Cardiac septum (tissue), 1 donor: ENCODE measurements at regions not wholly inside any gene's neighbourhood (a gene's known extent, or its start where the extent isn't known, plus 50 kb on each side); places are given as distances from the start of the nearest gene placed in this dataset.
"Not testable (repeated sequence)": the region's sequence is repeated elsewhere in the genome, so short reads cannot be mapped to it uniquely, and the experiment has no call there.

ENCODE experiments used
- DNase-seq: peaks from one replicate; pipeline ENCODE4 v3.0.0-alpha.2; 2020; ENCODE audit warnings: low spot score
- intact Hi-C: fragments of 100-400 bp; cut with DNase I; formaldehyde crosslinking; loops from one replicate; pipeline ENCODE4 v1.14.0; 2022
- donor health status: DM: no; HTN: no; CAD: no.

DNA sequence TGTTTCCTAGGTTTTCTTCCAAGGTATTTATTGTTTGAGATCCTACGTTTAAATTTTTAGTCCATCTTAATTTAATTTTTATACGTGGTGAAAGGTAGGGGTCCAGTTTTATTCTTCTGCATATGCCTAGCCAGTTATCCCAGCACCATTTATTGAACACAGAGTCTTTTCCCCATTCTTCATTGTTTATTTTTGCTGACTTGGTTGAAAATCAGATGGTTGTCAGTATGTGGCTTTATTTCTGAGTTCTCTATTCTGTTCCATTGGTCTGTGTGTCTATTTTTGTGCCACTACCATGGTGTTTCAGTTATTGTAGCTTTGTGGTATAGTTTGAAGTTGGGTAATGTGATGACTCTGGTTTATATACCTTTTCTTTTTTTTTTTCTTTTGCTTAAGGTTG lies 753.0 kb upstream of the GOT2 start:
- intact Hi-C loops, result no loop called here
- DNase-seq, result no peak

DNA sequence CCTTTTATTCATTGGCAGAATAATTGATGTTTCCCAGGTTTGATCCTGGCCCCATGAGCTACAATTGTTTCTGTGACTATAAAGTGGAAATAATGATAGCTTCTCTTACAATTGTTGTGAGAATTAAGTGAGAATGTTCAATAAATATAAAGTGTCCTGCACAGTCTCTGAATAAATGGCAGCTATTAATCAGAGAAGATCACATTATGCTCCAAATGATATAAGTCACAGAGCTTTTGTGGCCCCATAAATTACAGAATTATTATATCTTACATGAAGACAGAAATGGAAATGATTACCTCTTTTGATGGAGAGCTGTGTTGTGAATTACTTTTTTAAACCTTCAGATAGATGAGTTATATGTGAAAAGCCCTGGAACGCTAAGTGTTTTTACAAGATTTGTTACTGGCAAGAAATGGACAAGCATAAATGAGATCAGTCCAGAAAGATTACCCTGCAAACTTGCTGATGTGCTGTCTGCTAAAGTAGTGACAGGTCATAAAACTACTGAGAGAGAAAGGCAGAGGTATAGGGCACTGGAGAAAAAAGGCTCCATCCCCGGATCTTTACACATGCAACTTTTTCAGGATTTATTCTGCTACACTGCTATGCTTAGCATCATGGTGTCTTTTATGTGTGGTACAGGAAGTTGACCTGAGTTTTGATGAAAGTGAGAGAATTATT lies 750.9 kb upstream of the GOT2 start:
- no peak for DNase-seq
- intact Hi-C loops, result no loop called here

DNA sequence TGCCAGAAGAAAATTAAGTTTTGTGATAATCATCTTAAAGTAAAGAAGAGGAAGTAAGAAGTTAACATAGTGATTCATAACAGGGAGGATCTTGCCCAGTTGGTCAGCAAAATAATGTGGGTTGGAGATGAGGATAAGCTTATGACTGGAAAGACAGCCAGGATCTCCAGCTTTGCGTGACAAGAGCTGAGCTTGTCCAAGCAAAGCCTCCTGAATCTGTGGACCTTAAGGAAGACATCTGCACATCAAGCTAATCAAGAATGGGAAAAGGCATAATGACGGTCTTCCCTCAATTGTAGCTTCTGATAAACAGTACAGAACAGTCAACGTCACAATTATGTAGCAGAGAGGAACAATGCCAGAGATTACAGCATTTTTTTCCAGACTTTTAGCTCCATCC lies 744.7 kb upstream of the GOT2 start:
- intact Hi-C loops, result no loop called here
- DNase-seq, result no peak

DNA sequence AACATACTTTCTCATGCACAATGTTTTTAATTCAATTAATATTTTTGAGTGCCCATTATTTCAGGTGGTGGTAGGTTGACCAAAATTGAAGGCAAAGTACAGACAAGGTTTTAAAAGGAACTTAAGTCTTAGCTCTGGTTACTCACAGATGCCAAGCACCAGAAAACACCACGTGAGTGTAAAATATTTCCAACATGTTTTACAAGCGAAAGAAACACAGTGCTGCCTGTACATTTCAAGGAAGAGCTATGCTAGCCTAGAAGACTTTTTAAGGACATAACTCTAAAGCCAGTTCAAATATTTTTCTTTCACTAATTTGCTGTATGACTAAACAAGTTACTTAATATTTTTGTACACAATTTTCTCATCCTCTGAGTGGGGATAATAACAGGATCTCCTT lies 736.4 kb upstream of the GOT2 start:
- DNase-seq, result no peak
- intact Hi-C loops, result no loop called here

DNA sequence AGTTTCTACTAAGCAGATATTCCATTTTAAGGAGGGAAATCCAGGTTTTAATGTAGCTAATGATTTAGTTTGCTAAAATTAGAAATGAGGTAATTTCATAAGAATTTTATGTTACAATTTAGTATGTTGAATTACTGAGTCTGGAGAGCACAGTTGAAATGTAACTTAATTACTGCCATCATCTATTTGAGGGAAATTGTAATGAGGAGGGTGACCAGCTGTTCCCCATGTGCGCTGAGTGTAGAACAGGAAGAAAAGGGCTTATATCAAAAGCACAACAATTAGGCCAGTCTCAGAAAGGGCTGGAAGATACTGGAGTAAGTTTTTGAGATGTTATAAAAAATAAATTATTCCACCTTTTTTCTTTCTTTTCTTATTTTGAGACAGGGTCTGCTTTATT lies 735.1 kb upstream of the GOT2 start:
- intact Hi-C loops, result no loop called here
- DNase-seq, result no peak

DNA sequence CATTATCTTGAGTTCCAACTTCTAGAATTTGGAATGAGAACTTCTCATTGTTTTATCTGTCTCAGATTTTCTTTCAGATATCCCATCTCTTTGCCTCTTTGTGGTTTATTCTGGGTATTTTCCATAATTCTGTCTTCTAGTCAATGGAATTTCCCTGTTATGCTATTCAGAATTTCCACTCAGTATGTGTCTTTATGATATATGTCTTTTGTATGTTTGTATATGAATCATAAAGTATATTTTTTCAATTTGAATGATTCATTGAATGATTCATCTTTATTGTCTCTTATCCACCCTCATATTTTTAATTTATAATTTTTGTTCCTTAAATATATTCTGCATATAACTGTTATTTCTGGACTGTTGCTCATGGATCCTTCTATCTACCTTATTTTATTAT lies 729.7 kb upstream of the GOT2 start:
- no peak for DNase-seq
- intact Hi-C loops, result no loop called here

DNA sequence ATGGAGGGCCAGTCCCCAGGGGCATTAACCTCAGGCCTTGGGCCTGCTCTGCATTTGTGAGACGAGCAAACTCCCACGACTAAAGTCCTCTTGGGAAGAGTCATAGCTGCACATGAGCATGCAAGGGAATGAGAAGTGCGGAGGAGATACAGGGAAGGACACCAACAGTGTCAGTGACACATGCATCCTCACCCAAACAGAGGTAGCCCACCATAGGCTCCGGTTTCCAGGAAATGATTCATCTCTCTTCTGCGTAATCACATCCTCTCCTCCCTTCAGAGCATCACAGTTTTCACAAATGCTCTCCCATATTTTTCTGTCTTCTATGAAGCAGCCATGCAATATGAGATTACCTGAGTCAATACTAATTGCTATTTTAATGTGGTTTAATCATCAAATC lies 725.7 kb upstream of the GOT2 start:
- intact Hi-C loops, result no loop called here
- DNase-seq, result no peak

DNA sequence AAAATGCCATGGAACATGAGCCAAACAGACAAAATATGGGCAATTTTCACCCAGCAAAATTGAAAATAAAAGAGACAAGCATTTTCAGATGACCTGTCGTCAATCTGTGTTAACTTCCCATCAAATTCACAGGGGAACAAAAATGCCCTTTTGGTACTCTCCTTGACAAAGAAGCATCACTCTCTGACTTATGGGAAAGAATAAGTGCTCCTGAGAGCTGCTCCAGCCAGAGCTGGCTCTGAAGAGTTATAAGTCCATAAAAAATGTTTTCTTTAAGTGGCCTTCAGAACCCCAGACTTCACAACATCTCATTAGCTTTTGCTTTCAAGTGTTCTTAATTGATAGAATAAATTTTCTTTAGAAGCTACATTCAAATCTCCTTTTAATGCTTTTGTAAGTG lies 721.4 kb upstream of the GOT2 start:
- no peak for DNase-seq
- intact Hi-C loops, result no loop called here

DNA sequence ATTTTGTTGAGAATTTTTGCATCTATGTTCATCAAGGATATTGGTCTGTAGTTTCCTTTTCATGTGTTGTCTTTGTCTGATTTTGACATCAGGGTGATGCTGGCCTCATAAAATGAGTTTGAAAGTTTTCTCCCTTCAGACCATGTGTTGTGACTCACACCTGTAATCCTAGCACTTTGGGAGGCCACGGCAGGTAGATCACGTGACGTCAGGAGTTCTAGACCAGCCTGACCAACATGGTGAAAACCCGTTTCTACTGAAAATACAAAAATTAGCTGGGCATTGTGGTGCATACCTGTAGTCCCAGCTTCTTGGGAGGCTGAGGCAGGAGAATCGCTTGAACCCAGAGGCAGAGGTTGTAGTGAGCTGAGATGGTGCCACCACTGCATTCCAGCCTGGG lies 716.4 kb upstream of the GOT2 start:
- intact Hi-C loops, DNase-seq: not testable (repeated sequence)

DNA sequence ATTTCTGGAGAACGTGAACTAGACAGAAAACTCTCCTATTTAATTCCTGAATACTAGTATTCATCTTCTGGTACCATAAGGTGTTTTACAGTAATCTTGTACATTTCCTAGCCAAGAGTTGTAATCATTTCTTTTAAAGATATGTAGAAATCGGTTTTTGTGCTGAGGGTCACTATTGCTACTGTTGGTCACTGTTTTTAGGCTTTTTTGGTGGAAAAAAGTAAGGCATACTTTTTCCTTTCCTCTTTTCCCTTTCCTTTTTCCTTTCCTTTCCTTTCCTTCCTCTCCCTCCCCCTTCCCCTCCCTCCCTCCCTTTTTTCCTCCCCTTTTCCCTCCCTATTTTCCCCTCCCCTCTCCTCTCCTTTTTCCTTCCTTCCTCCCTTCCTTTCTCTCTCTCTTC lies 706.4 kb upstream of the GOT2 start:
- intact Hi-C loops, result no loop called here
- DNase-seq, result no peak

DNA sequence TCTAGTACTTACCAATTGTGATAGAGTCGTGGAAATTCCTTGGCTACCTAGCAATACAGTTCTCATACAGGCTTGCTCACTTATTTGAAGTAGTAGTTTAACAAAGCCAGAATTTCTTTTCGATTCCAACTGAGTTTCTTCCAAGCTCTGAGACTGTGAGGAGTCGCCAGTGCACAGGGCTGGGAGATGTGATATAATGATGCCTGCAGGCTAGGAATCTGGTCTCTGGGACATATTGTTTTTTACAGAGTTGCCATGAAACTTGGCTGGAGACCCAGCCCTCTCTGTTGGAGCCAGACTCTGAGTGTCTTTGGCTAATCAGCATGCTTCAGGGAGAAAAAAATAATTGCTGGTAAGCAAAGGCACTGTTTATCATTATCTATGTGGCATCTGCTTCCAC lies 698.8 kb upstream of the GOT2 start:
- intact Hi-C loops, result no loop called here
- DNase-seq, result no peak

DNA sequence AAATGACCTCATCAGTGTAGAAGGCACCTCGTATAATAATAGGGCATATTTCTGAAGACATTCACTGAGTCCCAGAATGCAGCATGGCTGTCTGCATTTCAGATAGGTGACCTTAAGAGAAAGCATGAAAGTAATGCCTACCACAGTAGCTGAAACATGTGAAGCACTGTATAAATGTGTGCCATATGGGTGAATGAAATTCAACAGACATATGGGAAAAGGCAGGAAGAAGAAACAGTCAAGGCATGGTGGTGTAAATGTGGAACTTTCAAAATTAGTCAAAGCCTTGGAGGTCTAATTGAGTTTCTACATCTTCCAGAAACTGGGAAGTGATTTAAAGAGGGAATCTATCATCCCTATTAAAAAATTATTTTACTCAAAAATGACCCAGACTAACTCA lies 698.2 kb upstream of the GOT2 start:
- DNase-seq, result no peak
- intact Hi-C loops, result no loop called here

DNA sequence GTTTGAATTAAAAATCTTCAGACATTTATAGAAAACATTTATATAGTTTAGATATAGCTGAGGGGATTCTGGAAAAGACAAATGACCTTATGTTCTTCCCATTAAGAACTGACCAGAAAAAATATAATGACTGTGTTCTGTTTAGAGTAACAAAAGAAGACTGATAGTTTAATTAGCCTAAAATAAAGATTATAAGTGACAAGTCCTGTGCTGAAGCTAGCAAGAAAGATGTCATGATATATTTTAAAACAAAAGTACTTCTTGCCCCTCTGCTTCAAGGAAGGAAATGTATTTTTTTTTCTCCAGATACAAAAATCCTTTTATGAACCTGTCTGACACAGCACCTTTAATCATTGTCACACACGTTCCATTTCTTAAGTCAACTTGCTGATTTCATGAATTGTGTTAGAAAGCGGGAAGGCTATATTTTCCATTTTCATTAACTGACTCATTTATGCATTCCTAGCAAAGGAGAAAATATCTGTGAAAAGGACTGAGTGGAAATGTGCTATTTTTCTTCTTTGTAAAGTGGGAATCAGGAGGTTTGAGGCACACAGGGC lies 690.7 kb upstream of the GOT2 start:
- intact Hi-C loops, result no loop called here
- no peak for DNase-seq

DNA sequence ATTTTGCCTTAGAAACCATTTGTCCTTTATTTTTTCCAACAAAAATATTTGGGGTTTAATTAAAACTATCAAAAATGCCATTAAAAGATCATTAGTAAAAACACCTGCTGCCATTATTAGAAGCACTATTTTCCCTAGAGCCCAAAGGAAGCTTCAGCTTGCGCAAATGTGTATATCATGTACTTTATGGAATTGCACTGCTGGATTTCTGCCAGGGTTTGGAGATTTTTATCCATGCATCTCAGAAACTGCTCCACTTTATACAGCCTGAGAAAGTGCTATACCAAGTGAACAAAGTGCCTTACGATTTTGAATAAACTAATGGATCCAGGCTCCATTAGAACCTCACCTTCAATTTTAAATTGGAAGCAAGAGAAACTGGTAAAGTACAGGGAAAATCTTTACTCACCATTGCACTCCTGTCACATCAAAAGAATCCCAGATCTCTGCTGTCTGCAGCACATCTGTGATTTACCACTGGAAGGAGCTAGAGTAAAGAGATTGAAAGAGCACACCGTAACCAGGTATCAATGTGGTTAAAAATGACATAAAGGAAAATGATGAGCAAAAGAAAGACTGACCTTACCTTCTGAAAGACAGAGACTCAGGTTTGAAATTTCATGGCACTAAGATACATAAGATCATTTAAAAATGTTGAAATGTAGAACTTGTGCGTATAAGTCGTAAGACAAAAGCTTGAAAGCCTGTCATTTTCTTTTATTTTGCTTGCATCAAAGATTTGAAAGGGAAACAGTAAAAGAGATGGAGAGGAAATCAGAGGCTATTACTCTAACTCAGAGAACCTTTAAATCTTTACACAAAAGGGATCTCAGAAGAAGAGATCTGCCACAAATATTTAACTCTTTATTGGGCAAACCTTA lies 678.1 kb upstream of the GOT2 start:
- DNase-seq, result no peak
- intact Hi-C loops, result no loop called here

DNA sequence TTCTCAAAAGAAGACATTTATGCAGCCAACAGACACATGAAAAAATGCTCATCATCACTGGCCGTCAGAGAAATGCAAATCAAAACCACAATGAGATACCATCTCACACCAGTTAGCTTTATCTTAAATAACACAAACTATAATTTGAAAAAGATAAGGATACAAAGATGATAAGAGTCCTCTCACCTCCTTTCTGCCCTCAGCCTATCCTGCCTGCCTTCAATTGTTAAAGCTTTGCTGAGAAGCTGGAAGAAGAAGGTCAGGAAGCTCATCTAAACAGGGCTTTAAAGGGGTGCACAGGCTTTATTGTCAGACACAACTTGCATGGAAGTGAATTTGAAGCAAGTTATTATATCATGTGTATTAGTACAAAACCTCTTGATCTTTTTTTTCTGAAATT lies 676.3 kb upstream of the GOT2 start:
- no peak for DNase-seq
- intact Hi-C loops, result no loop called here

DNA sequence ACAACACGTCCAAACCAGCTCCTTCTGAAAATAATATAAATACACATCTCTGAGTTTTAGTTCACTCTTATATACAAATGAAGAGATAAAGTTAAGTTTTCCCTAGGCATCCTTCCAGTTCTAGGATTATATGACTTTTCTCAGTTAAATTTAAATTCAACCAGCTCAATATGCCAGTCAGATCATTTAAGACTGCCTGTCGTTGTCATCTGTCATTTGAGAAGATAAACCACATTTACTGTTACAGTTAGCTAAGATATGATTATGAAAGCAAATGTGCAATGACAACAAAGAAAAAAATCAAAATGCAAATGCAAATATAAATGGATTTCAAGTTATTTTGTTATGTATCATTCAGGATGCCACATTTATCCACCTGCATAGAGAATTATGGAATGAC lies 671.7 kb upstream of the GOT2 start:
- DNase-seq, result no peak
- intact Hi-C loops, result no loop called here

DNA sequence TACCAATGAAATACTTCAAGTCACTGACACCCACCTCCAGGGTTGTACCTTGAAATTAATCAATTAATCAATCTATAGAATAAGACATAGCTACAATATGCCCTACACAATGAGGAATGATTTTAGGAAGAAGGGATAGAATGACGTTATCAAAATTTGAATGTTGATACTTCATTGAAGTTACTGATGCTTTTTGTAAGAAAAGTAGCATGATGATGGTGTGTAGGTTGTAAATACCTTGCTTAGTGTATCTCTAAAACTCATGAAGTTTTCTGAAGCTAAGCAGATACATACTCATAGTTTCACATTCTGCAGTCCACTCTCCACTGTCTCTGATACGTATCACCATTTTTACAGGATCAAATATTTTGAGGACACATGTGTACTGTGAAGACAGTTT lies 670.4 kb upstream of the GOT2 start:
- intact Hi-C loops, result no loop called here
- DNase-seq, result no peak

DNA sequence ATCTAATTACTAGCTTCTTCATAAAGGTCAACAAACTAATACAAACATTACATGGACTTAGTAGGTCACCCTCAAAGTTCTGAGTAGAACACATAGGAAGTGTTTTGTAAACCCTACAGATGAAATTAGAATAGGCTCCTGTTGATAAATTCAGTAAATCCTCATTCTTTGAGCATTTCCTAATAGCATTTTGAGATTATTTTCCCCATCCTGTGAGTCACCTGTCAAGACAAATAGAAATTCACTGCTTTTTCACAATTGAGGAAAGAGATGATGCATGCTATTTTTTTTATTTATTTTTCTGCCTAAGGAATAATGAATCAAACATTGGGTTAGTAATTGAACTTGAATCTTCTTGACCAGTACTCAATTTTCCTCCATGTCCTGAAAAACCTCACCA lies 666.7 kb upstream of the GOT2 start:
- intact Hi-C loops, result no loop called here
- no peak for DNase-seq

DNA sequence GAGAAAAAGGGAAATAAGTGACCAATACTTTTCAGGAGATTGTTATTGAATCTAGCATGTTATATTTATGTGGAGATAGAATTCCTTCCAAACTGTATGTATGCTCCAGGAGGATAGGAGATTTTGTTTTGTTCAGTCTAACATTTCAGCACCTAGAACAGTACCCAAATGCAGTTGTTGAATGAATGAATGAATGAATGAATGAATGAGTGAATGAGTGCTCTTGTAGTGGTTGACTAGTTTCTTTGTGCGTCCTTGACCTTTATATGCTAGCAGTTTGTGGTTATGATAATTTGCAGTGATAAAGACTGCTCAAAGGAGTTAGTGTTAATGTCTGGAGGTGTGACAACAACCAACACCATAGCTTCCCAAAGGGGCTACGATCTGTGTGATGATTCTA lies 663.5 kb upstream of the GOT2 start:
- intact Hi-C loops, result no loop called here
- no peak for DNase-seq

DNA sequence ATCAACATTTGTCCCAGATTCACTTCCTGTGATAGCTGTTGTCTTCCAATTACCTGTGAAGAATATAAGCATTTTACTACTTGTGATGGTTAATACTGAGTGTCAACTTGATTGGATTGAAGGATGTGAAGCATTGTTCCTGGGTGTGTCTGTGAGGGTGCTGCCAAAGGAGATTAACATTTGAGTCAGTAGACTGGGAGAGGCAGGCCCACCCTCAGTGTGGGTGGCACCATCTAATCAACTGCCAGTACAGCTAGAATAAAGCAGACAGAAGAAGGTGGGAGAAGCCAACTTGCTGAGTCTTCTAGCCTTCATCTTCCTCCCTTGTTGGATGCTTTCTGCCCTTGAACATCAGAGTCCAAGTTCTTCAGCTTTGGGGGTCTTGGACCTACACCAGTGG lies 660.4 kb upstream of the GOT2 start:
- no peak for DNase-seq
- intact Hi-C loops, result no loop called here

DNA sequence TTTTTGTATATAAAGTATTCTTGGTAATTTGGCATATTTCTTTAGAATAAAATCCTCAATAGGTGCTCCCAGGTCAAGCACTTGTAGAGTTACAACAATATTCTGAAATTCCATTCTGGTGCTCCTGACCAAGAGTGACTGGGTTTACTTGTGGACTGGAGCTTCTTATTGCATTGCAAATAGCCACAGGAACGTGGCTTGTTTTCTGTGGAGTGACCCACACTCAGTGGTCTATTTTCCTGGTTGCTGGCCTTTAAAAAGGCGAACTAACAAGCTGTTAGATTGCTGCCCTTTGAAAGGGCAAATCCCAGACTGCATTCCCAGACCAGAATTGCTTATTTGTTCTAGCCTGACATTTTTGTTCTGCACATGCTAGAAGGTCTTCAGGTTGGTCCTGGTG lies 658.8 kb upstream of the GOT2 start:
- intact Hi-C loops, result no loop called here
- no peak for DNase-seq
